Fibroblast of mammary gland (primary cell): ENCODE measurements at regions not wholly inside any gene's neighbourhood (a gene's known extent, or its start where the extent isn't known, plus 50 kb on each side); places are given as distances from the start of the nearest gene placed in this dataset.

Experiments used
- DNase-seq: peaks from one replicate; pipeline ENCODE4 v3.0.0-alpha.2; 2010; ENCODE audit warnings: low read depth
- H3K4me3 ChIP-seq: 2 replicates; pipeline ENCODE4 v1.5.1; 2011; ENCODE audit warnings: low read depth, mild to moderate bottlenecking, low read length, moderate library complexity; ENCODE audit not compliant: control insufficient read depth
- TF ChIP-seq, protein P1 (sequence below): conservative IDR thresholded peaks from 2 replicates; pipeline ENCODE4 v1.5.1; 2011; ENCODE audit warnings: low read depth, low read length, inconsistent platforms; ENCODE audit not compliant: control insufficient read depth, insufficient read depth

DNA sequence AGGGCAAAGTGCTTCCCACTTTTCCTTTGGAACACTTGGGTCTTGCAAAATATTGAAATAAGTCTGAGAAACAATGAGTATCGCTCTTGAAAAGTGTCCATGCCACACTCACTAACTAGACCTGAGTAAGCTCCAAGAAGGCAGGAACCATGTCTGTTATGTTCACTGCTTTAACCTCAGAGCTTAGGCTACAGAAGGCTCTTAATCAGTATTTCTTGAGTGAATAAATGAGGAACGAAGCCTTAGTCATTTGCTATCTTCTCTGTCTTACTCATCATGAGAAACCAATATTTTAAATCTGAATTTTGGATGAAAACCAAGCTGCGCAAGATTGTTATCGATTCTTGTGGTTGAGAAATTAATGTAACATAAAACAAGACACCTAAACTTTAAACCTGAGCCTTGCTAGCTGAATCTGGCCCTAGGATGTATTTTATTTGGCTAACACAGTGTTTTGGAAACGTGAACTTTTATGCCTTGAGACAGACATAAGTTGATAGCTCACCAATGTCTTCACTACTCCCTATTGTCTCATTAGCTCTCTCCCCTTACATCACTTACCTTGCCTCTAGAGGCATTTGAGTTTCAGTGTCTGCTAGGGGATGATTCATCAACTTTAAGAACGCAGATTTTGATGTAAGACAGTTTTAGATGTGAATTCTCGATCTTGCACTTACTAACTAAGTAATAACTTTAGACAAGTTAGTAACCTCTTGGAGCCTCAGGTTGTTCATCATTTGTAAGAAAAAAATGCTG lies 392.8 kb upstream of the MEIS1 start:
- no peak for DNase-seq
- H3K4me3 ChIP-seq = no peak overlapping the region
- TF ChIP-seq, protein P1, sequence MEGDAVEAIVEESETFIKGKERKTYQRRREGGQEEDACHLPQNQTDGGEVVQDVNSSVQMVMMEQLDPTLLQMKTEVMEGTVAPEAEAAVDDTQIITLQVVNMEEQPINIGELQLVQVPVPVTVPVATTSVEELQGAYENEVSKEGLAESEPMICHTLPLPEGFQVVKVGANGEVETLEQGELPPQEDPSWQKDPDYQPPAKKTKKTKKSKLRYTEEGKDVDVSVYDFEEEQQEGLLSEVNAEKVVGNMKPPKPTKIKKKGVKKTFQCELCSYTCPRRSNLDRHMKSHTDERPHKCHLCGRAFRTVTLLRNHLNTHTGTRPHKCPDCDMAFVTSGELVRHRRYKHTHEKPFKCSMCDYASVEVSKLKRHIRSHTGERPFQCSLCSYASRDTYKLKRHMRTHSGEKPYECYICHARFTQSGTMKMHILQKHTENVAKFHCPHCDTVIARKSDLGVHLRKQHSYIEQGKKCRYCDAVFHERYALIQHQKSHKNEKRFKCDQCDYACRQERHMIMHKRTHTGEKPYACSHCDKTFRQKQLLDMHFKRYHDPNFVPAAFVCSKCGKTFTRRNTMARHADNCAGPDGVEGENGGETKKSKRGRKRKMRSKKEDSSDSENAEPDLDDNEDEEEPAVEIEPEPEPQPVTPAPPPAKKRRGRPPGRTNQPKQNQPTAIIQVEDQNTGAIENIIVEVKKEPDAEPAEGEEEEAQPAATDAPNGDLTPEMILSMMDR = no peak

GRCh38 chr2:66036948-66037347 lies 398.0 kb upstream of the MEIS1 start:
- H3K4me3 ChIP-seq = no peak overlapping the region
- DNase-seq = no peak
- TF ChIP-seq, protein P1 = no peak

DNA sequence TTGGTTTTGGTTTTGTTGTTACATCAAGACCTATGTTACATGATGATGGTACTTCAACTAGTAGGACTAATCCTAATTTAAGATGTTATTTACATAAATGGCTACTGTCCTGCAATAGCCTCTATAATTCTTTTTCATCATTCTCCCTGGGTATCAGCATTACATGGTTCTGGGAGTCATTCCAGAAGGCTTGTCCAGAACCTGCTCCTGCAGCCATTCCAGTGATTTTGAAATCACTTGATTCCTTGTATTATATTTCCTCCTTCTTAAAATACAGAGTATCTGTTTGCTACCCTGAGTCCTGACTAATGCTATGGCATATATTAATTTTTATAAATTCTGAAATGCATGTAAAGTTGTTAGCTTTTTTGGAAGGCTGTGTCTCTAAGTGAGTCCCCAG lies 400.5 kb upstream of the MEIS1 start:
- DNase-seq = no peak
- H3K4me3 ChIP-seq = no peak overlapping the region
- TF ChIP-seq, protein P1 = no peak

DNA sequence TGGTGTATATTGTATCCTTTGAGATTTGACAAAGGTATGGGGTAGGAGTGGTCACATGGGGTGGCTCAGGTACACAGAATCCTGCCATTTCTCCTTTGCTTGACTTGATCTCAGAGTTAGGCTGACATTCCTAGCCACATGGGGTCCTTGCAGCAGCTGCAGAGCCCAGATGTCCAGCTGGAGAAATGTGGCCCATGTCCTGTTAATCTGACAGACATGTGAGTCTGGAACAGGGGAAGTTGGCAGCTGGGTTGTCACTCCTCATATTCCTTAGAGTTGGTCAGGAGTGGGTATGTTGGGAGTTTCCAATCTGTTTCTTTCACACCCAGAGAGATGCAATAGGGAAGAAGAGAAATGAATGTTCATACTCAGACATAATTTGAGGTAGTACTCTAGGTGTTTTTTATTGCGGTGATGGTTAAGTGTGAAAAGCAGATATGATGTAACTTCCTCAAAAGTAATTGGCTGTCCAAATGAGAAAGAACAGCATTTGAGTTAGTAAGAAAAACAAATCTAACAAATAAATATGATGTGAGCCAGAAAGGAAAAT lies 402.6 kb upstream of the MEIS1 start:
- H3K4me3 ChIP-seq = no peak overlapping the region

DNA sequence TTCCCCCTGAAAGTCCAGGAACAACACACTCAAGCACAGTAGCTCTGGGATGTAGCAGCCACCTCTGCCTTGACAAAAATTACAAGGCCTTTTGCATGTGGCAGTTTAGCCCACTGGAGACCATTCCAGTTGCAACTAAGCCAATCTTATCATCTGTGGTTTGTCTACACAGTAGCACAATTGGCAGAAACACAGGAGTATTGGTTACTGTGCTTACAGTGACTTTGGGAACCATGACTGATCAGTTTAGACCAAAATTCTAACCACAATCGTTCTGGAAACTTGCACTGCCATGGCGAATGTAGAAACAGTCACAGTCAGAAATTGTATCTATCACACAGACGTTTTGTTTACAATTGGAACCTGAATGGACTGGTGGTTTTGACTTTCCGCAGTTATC lies 403.7 kb upstream of the MEIS1 start:
- TF ChIP-seq, protein P1 = no peak
- DNase-seq = no peak
- no peak overlapping the region for H3K4me3 ChIP-seq

More for the DNA sequence above, 402.6 kb upstream of the MEIS1 start:
- TF ChIP-seq, protein P1 = no peak
- no peak for DNase-seq

DNA sequence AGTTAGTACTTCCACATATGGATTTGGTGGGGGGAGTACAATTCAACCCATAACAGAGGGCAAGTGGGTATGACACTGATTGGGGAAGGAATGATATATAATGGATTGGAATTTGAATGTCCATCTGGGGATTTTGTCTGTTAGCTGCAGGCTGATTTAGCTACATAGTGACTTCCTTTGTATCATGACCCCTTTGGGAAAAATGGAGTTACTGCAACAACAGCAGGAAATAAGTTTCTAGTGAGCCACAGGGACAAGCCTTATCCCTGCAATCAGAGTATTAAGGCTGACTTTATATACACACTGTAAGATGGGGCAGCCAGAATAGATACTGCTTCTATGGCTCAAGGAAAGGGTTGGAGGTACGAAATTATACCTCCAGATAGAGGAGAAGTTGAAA lies 404.4 kb upstream of the MEIS1 start:
- peak; percentile 7 for DNase-seq
- TF ChIP-seq, protein P1 = peak; percentile 19

GRCh38 chr2:66024391-66024790 lies 410.5 kb upstream of the MEIS1 start:
- no peak for DNase-seq
- TF ChIP-seq, protein P1 = no peak

More for the DNA sequence above, 404.4 kb upstream of the MEIS1 start:
- H3K4me3 ChIP-seq = no peak overlapping the region

More at GRCh38 chr2:66024391-66024790, 410.5 kb upstream of the MEIS1 start:
- no peak overlapping the region for H3K4me3 ChIP-seq
